HG03520 (cell line): ENCODE measurements at regions not wholly inside any gene's neighbourhood (a gene's known extent, or its start where the extent isn't known, plus 50 kb on each side); places are given as distances from the start of the nearest gene placed in this dataset.
A peak's percentile ranks its signal among the peaks of the same experiment; 100 is the strongest.
"Not testable (repeated sequence)": the region's sequence is repeated elsewhere in the genome, so short reads cannot be mapped to it uniquely, and the experiment has no call there.

Experiments
- ATAC-seq: cut with Tn5 transposase; IDR thresholded peaks from one replicate; pipeline ENCODE4 v1.9.1; 2021; ENCODE audit warnings: mild to moderate bottlenecking, moderate library complexity; ENCODE audit not compliant: unreplicated experiment

GRCh38 chr3:190193210-190193609, 72.5 kb upstream of the P3H2 start:
- ATAC-seq: no peak

GRCh38 chr3:190192739-190193138, 72.0 kb upstream of the P3H2 start:
- ATAC-seq: no peak

GRCh38 chr3:190192087-190192486, 71.4 kb upstream of the P3H2 start:
- ATAC-seq: no peak

GRCh38 chr3:190188197-190188596, 67.5 kb upstream of the P3H2 start:
- ATAC-seq: no peak

- ATAC-seq: peak; percentile 69
Observed at GRCh38 chr3:190183121-190183520, 62.4 kb upstream of the P3H2 start.

GRCh38 chr3:190182418-190183043, 61.8 kb upstream of the P3H2 start:
- no peak for ATAC-seq

GRCh38 chr3:190180268-190180667, 59.6 kb upstream of the P3H2 start:
- ATAC-seq: no peak

- no peak for ATAC-seq
Observed at GRCh38 chr3:190178779-190179178, 58.1 kb upstream of the P3H2 start.

GRCh38 chr3:190176933-190177525, 56.3 kb upstream of the P3H2 start:
- not testable (repeated sequence) for ATAC-seq

GRCh38 chr3:190176106-190176505, 55.4 kb upstream of the P3H2 start:
- ATAC-seq: not testable (repeated sequence)

- no peak for ATAC-seq
Observed at GRCh38 chr3:190175490-190175889, 54.8 kb upstream of the P3H2 start.

- ATAC-seq: no peak
Observed at GRCh38 chr3:190174471-190174870, 53.8 kb upstream of the P3H2 start.

GRCh38 chr3:190173426-190173825, 52.7 kb upstream of the P3H2 start:
- no peak for ATAC-seq

GRCh38 chr3:190172751-190173150, 52.1 kb upstream of the P3H2 start:
- ATAC-seq: no peak
